H9 (cell line): ENCODE measurements at regions not wholly inside any gene's neighbourhood (a gene's known extent, or its start where the extent isn't known, plus 50 kb on each side); places are given as distances from the start of the nearest gene placed in this dataset.
A peak's percentile ranks its signal among the peaks of the same experiment; 100 is the strongest.

Experiments
- DNase-seq: peaks from one replicate; pipeline ENCODE4 v3.0.0-alpha.2; 2017
- H2AFZ ChIP-seq: one replicate; pipeline ENCODE4 v1.6.1; 2013; ENCODE audit warnings: mild to moderate bottlenecking, low read length, control low read depth, moderate library complexity
- H2AK5ac ChIP-seq: 2 replicates; pipeline ENCODE4 v1.6.1; 2013; ENCODE audit warnings: low read length, control low read depth, mixed read lengths; ENCODE audit not compliant: insufficient read length
- H2BK120ac ChIP-seq: one replicate; pipeline ENCODE4 v1.6.1; 2013; ENCODE audit warnings: low read depth, mild to moderate bottlenecking, low read length, control low read depth, inconsistent platforms; ENCODE audit not compliant: poor library complexity, severe bottlenecking
- H2BK12ac ChIP-seq: 2 replicates; pipeline ENCODE4 v1.6.1; 2013; ENCODE audit warnings: low read length, control low read depth, mixed read lengths, low read depth; ENCODE audit not compliant: insufficient read length
- H2BK15ac ChIP-seq: 2 replicates; pipeline ENCODE4 v1.6.1; 2013; ENCODE audit warnings: low read depth, low read length, control low read depth
- H2BK20ac ChIP-seq: one replicate; pipeline ENCODE4 v1.6.1; 2013; ENCODE audit warnings: low read depth, mild to moderate bottlenecking, low read length, control low read depth, inconsistent platforms; ENCODE audit not compliant: poor library complexity, severe bottlenecking
- H2BK5ac ChIP-seq: 2 replicates; pipeline ENCODE4 v1.6.1; 2013; ENCODE audit warnings: low read length, control low read depth, mixed read lengths; ENCODE audit not compliant: insufficient read length
- H3K14ac ChIP-seq: 2 replicates; pipeline ENCODE4 v1.6.1; 2013; ENCODE audit warnings: low read length, control low read depth; ENCODE audit not compliant: insufficient read depth
- H3K18ac ChIP-seq: 2 replicates; pipeline ENCODE4 v1.6.1; 2013; ENCODE audit warnings: low read depth, mild to moderate bottlenecking, mixed read lengths, low read length, control low read depth; ENCODE audit not compliant: insufficient read length
- H3K23ac ChIP-seq: 2 replicates; pipeline ENCODE4 v1.6.1; 2013; ENCODE audit warnings: low read length, control low read depth, mixed read lengths, low read depth; ENCODE audit not compliant: insufficient read length
- H3K23me2 ChIP-seq: 2 replicates; pipeline ENCODE4 v1.6.1; 2013; ENCODE audit warnings: low read depth, mild to moderate bottlenecking, mixed read lengths, low read length, control low read depth; ENCODE audit not compliant: insufficient read length, poor library complexity, severe bottlenecking
- H3K27ac ChIP-seq: 2 replicates; pipeline ENCODE4 v1.5.1; 2013; ENCODE audit warnings: low read length, control low read depth, mixed read lengths, low read depth; ENCODE audit not compliant: insufficient read length
- H3K27me3 ChIP-seq: 2 replicates; pipeline ENCODE4 v1.6.1; 2013; ENCODE audit warnings: low read length, control low read depth, inconsistent platforms; ENCODE audit not compliant: insufficient read depth
- H3K4ac ChIP-seq: 2 replicates; pipeline ENCODE4 v1.6.1; 2013; ENCODE audit warnings: low read depth, mild to moderate bottlenecking, control low read depth, inconsistent platforms, low read length, moderate library complexity
- H3K4me1 ChIP-seq: 2 replicates; pipeline ENCODE4 v1.6.1; 2013; ENCODE audit warnings: low read length, control low read depth, inconsistent platforms; ENCODE audit not compliant: insufficient read depth
- H3K4me2 ChIP-seq: 2 replicates; pipeline ENCODE4 v1.6.1; 2013; ENCODE audit warnings: low read length, control low read depth, mixed read lengths; ENCODE audit not compliant: insufficient read length, insufficient read depth
- H3K56ac ChIP-seq: 2 replicates; pipeline ENCODE4 v1.6.1; 2013; ENCODE audit warnings: low read depth, mild to moderate bottlenecking, mixed read lengths, low read length, control low read depth; ENCODE audit not compliant: insufficient read length
- H3K79me1 ChIP-seq: 2 replicates; pipeline ENCODE4 v1.6.1; 2013; ENCODE audit warnings: low read depth, mild to moderate bottlenecking, moderate library complexity, low read length, control low read depth, inconsistent platforms; ENCODE audit not compliant: insufficient read depth, poor library complexity, severe bottlenecking
- H3K79me2 ChIP-seq: 2 replicates; pipeline ENCODE4 v1.6.1; 2013; ENCODE audit warnings: low read length, control low read depth, inconsistent platforms; ENCODE audit not compliant: insufficient read depth
- H3K9ac ChIP-seq: 2 replicates; pipeline ENCODE4 v1.6.1; 2013; ENCODE audit warnings: low read length, control low read depth, mixed read lengths; ENCODE audit not compliant: insufficient read length; ENCODE audit errors: extremely low read depth
- H3K9me3 ChIP-seq: one replicate; pipeline ENCODE4 v1.6.1; 2013; ENCODE audit warnings: low read depth, low read length, inconsistent platforms; ENCODE audit not compliant: control insufficient read depth
- H3T11ph ChIP-seq: one replicate; pipeline ENCODE4 v1.6.1; 2013; ENCODE audit warnings: mild to moderate bottlenecking, low read length, control low read depth, inconsistent platforms
- H4K20me1 ChIP-seq: one replicate; pipeline ENCODE4 v1.6.1; 2013; ENCODE audit not compliant: control insufficient read depth, insufficient read length, insufficient read depth
- H4K5ac ChIP-seq: 2 replicates; pipeline ENCODE4 v1.6.1; 2013; ENCODE audit warnings: low read depth, mild to moderate bottlenecking, mixed read lengths, low read length, control low read depth; ENCODE audit not compliant: insufficient read length
- H4K8ac ChIP-seq: replicated peaks from 2 replicates; pipeline ENCODE4 v1.6.1; 2013; ENCODE audit warnings: low read length, control low read depth, mixed read lengths, low read depth; ENCODE audit not compliant: insufficient read length
- H4K91ac ChIP-seq: 2 replicates; pipeline ENCODE4 v1.6.1; 2013; ENCODE audit warnings: low read depth, mild to moderate bottlenecking, moderate library complexity, mixed read lengths, low read length, control low read depth; ENCODE audit not compliant: insufficient read length
- H3K27ac Mint-ChIP-seq, 3 experiments: 2 replicates in 2 of 3; 3 replicates in 1 of 3; pipeline ENCODE4 v1.8.0; 2020 to 2021; ENCODE audit warnings: mixed read lengths in 3 of 3, mild to moderate bottlenecking in 1 of 3, moderate library complexity in 1 of 3
- H3K27me3 Mint-ChIP-seq: 2 replicates; pipeline ENCODE4 v1.8.0; 2021; ENCODE audit warnings: low read depth, mild to moderate bottlenecking, moderate library complexity, mixed read lengths
- H3K36me3 Mint-ChIP-seq, 3 experiments: 2 replicates in 2 of 3; 3 replicates in 1 of 3; pipeline ENCODE4 v1.8.0; 2020 to 2021; ENCODE audit warnings: low read depth in 3 of 3, mixed read lengths in 3 of 3; ENCODE audit not compliant: insufficient read depth in 1 of 3
- H3K4me1 Mint-ChIP-seq, 2 experiments: 2 replicates each; pipeline ENCODE4 v1.8.0; 2020; ENCODE audit warnings: mixed read lengths in 2 of 2
- H3K4me3 Mint-ChIP-seq, 2 experiments: 2 replicates in 1 of 2; 3 replicates in 1 of 2; pipeline ENCODE4 v1.8.0; 2020 to 2021; ENCODE audit warnings: mild to moderate bottlenecking in 2 of 2, mixed read lengths in 2 of 2, moderate library complexity in 1 of 2
- H3K9me3 Mint-ChIP-seq, 2 experiments: 2 replicates in 1 of 2; 3 replicates in 1 of 2; pipeline ENCODE4 v1.8.0; 2020; ENCODE audit warnings: mild to moderate bottlenecking in 2 of 2, mixed read lengths in 2 of 2, moderate library complexity in 1 of 2
- CTCF ChIP-seq: fragments of 200-600 bp; sonication (generic); conservative IDR thresholded peaks from 3 replicates; pipeline ENCODE4 v1.8.0; 2021; ENCODE audit warnings: antibody characterized with exemption, mild to moderate bottlenecking
- WGBS: extraction: QIAGEN DNeasy Blood & Tissue Kit; methylation state at CpG from one replicate; pipeline ENCODE4 v1.1.7; 2013; ENCODE audit warnings: missing lambda C conversion rate, low lambda C conversion rate, mixed read lengths; ENCODE audit not compliant: insufficient read length; ENCODE audit errors: extremely low coverage; 5-methylcytosine and 5-hydroxymethylcytosine counted together

GRCh38 chrX:94515009-94515408, 841.0 kb downstream of the FAM133A start:
- Histone ChIP-seq H3K4me2 (no peak overlapping the region), H2BK20ac (no peak overlapping the region), H4K5ac (no peak overlapping the region), H4K20me1 (no peaks in the 10 kb centered on the region), H3K4ac (no peak overlapping the region), H3K23ac (no peak overlapping the region), H3K9ac (no peak overlapping the region), H2BK15ac (no peak overlapping the region), H3K27me3 (no peaks in the 10 kb centered on the region), H2BK12ac (no peak overlapping the region), H3K18ac (no peak overlapping the region), H3K56ac (no peak overlapping the region), H2AK5ac (no peak overlapping the region), H3K79me2 (no peaks in the 10 kb centered on the region), H3T11ph (no peak overlapping the region), H3K14ac (no peak overlapping the region), H3K23me2 (no peaks in the 10 kb centered on the region), H4K91ac (no peak overlapping the region), H2BK120ac (no peak overlapping the region), H2BK5ac (no peak overlapping the region), H3K4me1 (no peaks in the 10 kb centered on the region), H3K27ac (no peak overlapping the region), H2AFZ (no peak overlapping the region), H3K9me3 (no peaks in the 10 kb centered on the region), H4K8ac (no peak overlapping the region), H3K79me1 (no peaks in the 10 kb centered on the region)
- H3K27ac Mint-ChIP-seq = peak overlapping the region in 2 of 3 experiments; percentile 81 to 93; a peak in 6 of 7 replicates
- no peak for TF ChIP-seq CTCF
- no peaks in the 10 kb centered on the region for H3K27me3 Mint-ChIP-seq
- no CpG with 5 or more reads among the region's 1 CpG for WGBS
- peaks cover 8 to 21% of the 10 kb centered on the region in 2 experiments for H3K4me1 Mint-ChIP-seq
- DNase-seq = no peak
- H3K9me3 Mint-ChIP-seq = peaks cover 17 to 19% of the 10 kb centered on the region in 2 experiments
- peaks cover 12 to 22% (median 17%) of the 10 kb centered on the region in 3 experiments for H3K36me3 Mint-ChIP-seq
- H3K4me3 Mint-ChIP-seq = no peak overlapping the region
